Suprapubic skin (tissue), 3 donors: ENCODE measurements at regions not wholly inside any gene's neighbourhood (a gene's known extent, or its start where the extent isn't known, plus 50 kb on each side); places are given as distances from the start of the nearest gene placed in this dataset.
"Not testable (repeated sequence)": the region's sequence is repeated elsewhere in the genome, so short reads cannot be mapped to it uniquely, and the experiment has no call there.

Experiments used
- EP300 ChIP-seq: sonication (generic); formaldehyde crosslinking; IDR thresholded peaks from one replicate; pipeline ENCODE4 v1.6.1; 2017; ENCODE audit warnings: antibody characterized with exemption
- POLR2A ChIP-seq, 2 donors: fragments of 450-650 bp; IDR thresholded peaks; one replicate each; pipeline ENCODE4 v1.6.1; 2017; ENCODE audit warnings: antibody characterized with exemption in 2 of 2, mild to moderate bottlenecking in 2 of 2, moderate library complexity in 2 of 2
- TF ChIP-seq, protein P1 (sequence below), 2 donors: fragments of 200-600 bp in 1 of 2; fragments of 450-650 bp in 1 of 2; sonication (generic) in 1 of 2; IDR thresholded peaks; one replicate each; pipeline ENCODE4 v1.5.1; 2016 to 2019; ENCODE audit warnings: antibody characterized with exemption in 2 of 2, mild to moderate bottlenecking in 1 of 2, moderate library complexity in 1 of 2

GRCh38 chr6:105858639-105859038 lies 227.5 kb upstream of the PRDM1 start:
- TF ChIP-seq, protein P1, sequence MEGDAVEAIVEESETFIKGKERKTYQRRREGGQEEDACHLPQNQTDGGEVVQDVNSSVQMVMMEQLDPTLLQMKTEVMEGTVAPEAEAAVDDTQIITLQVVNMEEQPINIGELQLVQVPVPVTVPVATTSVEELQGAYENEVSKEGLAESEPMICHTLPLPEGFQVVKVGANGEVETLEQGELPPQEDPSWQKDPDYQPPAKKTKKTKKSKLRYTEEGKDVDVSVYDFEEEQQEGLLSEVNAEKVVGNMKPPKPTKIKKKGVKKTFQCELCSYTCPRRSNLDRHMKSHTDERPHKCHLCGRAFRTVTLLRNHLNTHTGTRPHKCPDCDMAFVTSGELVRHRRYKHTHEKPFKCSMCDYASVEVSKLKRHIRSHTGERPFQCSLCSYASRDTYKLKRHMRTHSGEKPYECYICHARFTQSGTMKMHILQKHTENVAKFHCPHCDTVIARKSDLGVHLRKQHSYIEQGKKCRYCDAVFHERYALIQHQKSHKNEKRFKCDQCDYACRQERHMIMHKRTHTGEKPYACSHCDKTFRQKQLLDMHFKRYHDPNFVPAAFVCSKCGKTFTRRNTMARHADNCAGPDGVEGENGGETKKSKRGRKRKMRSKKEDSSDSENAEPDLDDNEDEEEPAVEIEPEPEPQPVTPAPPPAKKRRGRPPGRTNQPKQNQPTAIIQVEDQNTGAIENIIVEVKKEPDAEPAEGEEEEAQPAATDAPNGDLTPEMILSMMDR (IDR thresholded peaks at IDR 0.05) = not testable (repeated sequence)
- not testable (repeated sequence) for TF ChIP-seq POLR2A (IDR thresholded peaks at IDR 0.05); EP300
